HPDE6-E6E7 (cell line): ENCODE measurements at regions not wholly inside any gene's neighbourhood (a gene's known extent, or its start where the extent isn't known, plus 50 kb on each side); places are given as distances from the start of the nearest gene placed in this dataset.
"Not testable (repeated sequence)": the region's sequence is repeated elsewhere in the genome, so short reads cannot be mapped to it uniquely, and the experiment has no call there.

Experiments
- DNase-seq: peaks from one replicate; pipeline ENCODE4 v3.0.0; 2011; ENCODE audit warnings: missing footprints; ENCODE audit errors: extremely low spot score

- no peak for DNase-seq
Observed at GRCh38 chrX:44785652-44786051, 58.2 kb upstream of the DUSP21 start.

- no peak for DNase-seq
Observed at GRCh38 chrX:44784241-44784640, 59.6 kb upstream of the DUSP21 start.

DNA sequence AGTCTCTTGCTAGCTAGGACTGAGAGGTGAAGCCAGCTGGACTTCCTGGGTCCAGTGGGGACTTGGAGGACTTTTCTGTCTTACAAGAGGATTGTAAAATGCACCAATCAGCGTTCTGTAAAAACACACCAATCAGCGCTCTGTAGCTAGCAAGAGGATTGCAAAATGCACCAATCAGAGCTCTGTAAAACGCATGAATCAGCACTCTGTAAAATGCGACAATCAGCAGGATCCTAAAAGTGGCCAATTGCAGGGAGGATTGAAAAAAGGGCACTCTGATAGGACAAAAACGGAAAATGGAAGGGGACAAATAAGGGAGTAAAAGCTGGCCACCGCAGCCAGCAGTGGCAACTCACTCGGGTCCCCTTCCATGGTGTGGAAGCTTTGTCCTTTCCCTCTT, 65.6 kb upstream of the DUSP21 start:
- DNase-seq, result no peak

DNA sequence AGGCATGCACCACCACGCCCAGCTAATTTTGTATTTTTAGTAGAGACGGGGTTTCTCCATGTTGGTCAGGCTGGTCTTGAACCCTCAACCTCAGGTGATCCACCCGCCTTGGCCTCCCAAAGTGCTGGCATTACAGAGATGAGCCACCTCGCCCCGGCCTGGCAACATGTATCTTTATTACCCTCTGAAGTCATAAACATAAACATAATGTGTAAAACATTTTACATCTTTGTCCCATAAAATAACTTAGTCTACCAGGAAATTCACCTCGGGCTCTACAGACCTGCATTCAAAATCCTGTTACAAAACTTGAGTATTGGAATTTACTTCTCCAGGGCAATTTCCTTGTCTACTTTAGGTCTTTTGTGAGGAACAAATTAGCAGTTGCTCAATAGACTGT, 68.1 kb upstream of the DUSP21 start:
- no peak for DNase-seq

GRCh38 chrX:44774066-44774465, 69.8 kb upstream of the DUSP21 start:
- DNase-seq, result not testable (repeated sequence)

DNA sequence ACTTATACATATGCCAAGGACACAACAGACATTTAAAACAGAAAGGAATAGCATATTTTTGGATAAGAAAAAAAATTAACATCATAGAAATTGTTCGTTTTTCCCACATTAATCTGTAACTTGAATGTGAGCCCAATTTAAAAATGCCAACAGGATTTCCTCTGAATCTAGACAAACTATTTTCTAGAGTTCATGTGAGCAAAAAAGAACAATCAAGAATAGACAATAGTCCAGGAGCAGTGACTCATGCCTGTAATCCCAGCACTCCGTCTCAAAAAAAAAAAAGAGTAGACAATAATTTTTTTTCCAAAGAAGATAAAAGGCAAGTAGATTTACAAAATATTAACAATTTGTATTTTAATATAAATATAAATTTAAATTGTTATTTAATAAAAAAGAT, 73.7 kb upstream of the DUSP21 start:
- no peak for DNase-seq

- no peak for DNase-seq
Observed at GRCh38 chrX:44767308-44767707, 76.5 kb upstream of the DUSP21 start.

GRCh38 chrX:44765556-44765955, 78.3 kb upstream of the DUSP21 start:
- DNase-seq, result no peak

GRCh38 chrX:44747969-44748368, 95.9 kb upstream of the DUSP21 start:
- DNase-seq, result no peak

- DNase-seq, result no peak
Observed at GRCh38 chrX:44747317-44747716, 96.5 kb upstream of the DUSP21 start.

DNA sequence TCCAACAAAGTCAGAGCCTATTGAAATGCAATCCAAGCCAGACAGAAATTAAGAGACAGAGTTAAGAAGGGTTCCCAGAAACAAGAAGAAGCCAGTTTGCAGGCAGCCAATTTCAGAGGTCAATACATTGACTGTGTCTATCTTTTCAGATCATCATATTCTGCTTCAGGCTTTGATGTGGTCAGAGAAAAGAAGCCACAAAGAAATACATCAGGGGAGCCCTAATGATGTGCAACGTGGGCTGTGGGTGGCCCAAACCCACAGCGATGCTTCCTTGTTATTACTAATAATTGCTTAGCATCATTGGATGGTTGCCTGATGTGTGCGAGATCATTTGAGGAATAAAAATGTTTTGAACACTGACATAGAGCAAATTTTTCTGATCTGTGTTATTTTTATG, 99.0 kb upstream of the DUSP21 start:
- no peak for DNase-seq

- no peak for DNase-seq
Observed at GRCh38 chrX:44742480-44743155, 101.2 kb upstream of the DUSP21 start.

- not testable (repeated sequence) for DNase-seq
Observed at GRCh38 chrX:44741859-44742258, 102.0 kb upstream of the DUSP21 start.

DNA sequence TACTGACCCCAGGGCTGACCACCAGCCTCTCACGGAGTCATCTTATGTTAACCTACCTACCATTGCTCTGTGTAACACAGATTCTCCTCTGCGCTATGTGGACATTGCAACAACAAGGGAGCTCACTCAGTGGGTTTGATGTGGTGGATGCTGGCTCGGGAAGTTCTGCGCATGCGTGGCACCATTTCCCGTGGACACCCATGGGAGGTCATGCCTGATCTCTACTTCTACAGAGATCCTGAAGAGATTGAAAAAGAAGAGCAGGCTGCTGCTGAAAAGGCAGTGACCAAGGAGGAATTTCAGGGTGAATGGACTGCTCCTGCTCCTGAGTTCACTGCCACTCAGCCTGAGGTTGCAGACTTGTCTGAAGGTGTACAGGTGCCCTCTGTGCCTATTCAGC, 102.4 kb upstream of the DUSP21 start:
- not testable (repeated sequence) for DNase-seq

GRCh38 chrX:44735498-44735897, 108.3 kb upstream of the DUSP21 start:
- no peak for DNase-seq

GRCh38 chrX:44733931-44734330, 109.9 kb upstream of the DUSP21 start:
- no peak for DNase-seq

GRCh38 chrX:44731160-44731559, 112.7 kb upstream of the DUSP21 start:
- DNase-seq, result no peak

DNA sequence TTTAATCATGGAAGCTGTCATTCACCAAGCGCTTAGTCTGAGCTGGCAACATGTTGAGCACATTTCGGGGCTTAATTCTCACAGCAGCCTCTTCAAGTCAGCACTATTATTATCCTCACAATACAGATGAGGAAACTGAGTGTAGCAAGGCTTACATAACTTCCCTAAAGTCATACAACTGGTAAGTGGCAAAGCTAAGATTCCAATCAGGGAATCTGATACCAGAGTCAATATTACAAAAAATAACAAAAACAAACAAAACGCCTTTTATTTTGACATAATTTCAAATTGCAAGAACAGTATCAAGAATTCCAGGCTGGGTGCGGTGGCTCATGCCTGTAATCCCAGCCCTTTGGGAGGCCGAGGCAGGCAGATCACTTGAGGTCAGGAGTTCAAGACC, 120.4 kb upstream of the DUSP21 start:
- no peak for DNase-seq

- no peak for DNase-seq
Observed at GRCh38 chrX:44708470-44708869, 135.4 kb upstream of the DUSP21 start.

GRCh38 chrX:44705817-44706551, 137.8 kb upstream of the DUSP21 start:
- no peak for DNase-seq

DNA sequence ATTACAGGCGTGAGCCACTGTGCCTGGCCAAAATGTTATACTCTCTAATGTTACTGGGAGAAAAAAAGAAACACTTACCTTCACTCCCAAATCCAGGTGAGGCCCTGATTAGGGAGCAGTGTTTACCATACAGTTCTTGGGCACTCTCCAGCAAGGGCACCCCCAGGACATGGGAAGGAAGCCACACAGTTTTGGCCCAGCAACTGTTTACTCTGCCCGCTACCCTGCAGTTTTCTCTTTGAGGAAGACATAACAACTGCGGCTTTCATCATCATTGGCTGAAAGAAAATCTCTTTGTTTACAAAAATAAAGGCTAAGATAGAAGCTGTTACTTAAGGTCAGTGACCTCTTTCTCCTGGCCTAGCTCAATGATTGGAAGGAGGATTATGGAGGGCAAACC, 145.5 kb upstream of the DUSP21 start:
- no peak for DNase-seq

DNA sequence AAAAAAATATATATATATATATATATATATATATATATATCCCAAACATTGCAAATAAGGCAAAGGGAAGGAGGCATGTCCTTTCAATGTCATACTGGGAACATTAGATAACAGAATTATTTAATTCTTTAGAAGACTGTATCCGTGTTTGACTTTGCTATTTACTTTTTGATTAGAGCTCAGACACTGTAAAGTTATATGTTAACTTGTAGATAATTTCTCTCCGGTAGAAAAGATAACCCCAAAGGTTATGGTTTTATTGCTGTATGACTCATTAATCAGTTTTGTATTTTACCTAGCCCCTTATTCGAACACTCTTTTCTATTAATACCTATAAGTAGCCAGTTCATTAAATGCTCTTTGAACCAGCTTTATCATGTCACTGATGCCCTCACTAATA, 150.6 kb upstream of the DUSP21 start:
- no peak for DNase-seq

DNA sequence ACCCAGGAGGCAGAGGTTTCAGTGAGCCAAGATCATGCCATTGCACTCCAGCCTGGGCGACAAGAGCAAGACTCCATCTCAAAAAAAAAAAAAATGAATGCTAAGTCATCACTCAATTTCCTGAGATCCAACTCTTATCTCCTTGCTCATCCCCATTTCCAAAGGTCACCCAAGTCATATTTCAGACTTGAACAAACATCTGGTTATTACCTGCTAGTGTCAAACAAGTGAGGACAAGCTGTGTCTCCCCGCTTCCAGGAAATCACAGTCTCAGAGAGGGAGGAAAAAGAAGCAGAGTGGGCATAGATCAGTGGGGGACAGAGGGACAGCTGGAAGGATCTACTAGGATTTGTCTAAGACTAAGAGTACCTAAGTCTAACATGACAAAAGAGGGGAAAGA, 147.5 kb upstream of the FUNDC1 start:
- DNase-seq, result no peak
